Testis (tissue), 2 donors: ENCODE measurements at regions not wholly inside any gene's neighbourhood (a gene's known extent, or its start where the extent isn't known, plus 50 kb on each side); places are given as distances from the start of the nearest gene placed in this dataset.
"Not testable (repeated sequence)": the region's sequence is repeated elsewhere in the genome, so short reads cannot be mapped to it uniquely, and the experiment has no call there.

Experiments
- DNase-seq: peaks from one replicate; pipeline ENCODE4 v3.0.0-alpha.2; 2019
- H3K27ac ChIP-seq, 2 donors: fragments of 200-600 bp; sonication (generic); one replicate each; pipeline ENCODE4 v1.5.1; 2019
- H3K27me3 ChIP-seq: fragments of 200-600 bp; sonication (generic); one replicate; pipeline ENCODE4 v1.5.1; 2019
- H3K36me3 ChIP-seq: fragments of 200-600 bp; sonication (generic); one replicate; pipeline ENCODE4 v1.5.1; 2017; ENCODE audit warnings: low read depth; ENCODE audit errors: missing control alignments
- H3K4me1 ChIP-seq: fragments of 200-600 bp; sonication (generic); one replicate; pipeline ENCODE4 v1.5.1; 2019
- H3K4me3 ChIP-seq, 2 donors: fragments of 200-600 bp; sonication (generic); one replicate each; pipeline ENCODE4 v1.5.1; 2017 to 2019
- H3K9me3 ChIP-seq: fragments of 200-600 bp; sonication (generic); one replicate; pipeline ENCODE4 v1.5.1; 2017
- POLR2A ChIP-seq: fragments of 450-650 bp; IDR thresholded peaks from one replicate; pipeline ENCODE4 v1.6.1; 2017; ENCODE audit warnings: antibody characterized with exemption, mild to moderate bottlenecking, moderate library complexity
- WGBS, 2 donors: methylation state at CpG; one replicate each; pipeline ENCODE4 v1.1.5; 2018; 5-methylcytosine and 5-hydroxymethylcytosine counted together
- intact Hi-C: fragments of 100-400 bp; cut with DNase I; formaldehyde crosslinking; loops from one replicate; pipeline ENCODE4 v1.15.1; 2023; ENCODE audit warnings: low total_unique reads
- TF ChIP-seq, protein P1 (sequence below), 3 experiments: fragments of 450-650 bp in 2 of 3; fragments of 200-600 bp in 1 of 3; sonication (generic) in 1 of 3; IDR thresholded peaks; one replicate each; pipeline ENCODE4 v1.5.1; 2016 to 2019; ENCODE audit warnings: antibody characterized with exemption in 3 of 3, mild to moderate bottlenecking in 2 of 3, moderate library complexity in 1 of 3

DNA sequence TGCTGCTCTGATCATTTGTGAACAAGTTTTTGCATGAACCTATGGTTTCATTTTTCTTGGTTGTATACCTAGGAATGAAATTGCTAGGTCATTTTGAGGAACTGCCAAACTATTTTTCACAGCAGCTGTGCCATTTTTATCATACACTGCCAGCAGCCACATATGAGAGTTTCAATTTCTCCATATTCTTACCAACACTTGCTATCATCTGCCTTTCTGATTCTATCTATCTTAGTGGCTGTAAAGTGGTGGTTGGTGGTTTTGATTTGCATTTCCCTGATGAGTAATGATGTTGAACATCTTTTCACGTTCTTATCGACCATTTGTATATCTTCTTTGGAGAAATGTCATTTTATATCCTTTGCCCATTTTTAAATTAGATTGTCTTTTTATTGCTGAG, 146.1 kb downstream of the C12orf75 start:
- TF ChIP-seq, protein P1, sequence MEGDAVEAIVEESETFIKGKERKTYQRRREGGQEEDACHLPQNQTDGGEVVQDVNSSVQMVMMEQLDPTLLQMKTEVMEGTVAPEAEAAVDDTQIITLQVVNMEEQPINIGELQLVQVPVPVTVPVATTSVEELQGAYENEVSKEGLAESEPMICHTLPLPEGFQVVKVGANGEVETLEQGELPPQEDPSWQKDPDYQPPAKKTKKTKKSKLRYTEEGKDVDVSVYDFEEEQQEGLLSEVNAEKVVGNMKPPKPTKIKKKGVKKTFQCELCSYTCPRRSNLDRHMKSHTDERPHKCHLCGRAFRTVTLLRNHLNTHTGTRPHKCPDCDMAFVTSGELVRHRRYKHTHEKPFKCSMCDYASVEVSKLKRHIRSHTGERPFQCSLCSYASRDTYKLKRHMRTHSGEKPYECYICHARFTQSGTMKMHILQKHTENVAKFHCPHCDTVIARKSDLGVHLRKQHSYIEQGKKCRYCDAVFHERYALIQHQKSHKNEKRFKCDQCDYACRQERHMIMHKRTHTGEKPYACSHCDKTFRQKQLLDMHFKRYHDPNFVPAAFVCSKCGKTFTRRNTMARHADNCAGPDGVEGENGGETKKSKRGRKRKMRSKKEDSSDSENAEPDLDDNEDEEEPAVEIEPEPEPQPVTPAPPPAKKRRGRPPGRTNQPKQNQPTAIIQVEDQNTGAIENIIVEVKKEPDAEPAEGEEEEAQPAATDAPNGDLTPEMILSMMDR (IDR thresholded peaks at IDR 0.05), result no peak
- TF ChIP-seq POLR2A, result no peak
- Histone ChIP-seq H3K4me1 (no peaks in the 10 kb centered on the region), H3K27ac (no peak overlapping the region), H3K4me3 (no peak overlapping the region), H3K36me3 (no peaks in the 10 kb centered on the region), H3K27me3 (no peaks in the 10 kb centered on the region), H3K9me3 (no peaks in the 10 kb centered on the region)
- intact Hi-C loops, result no loop called here
- 34 to 62% methylated on average over 2 of the region's 2 CpGs for WGBS, 2 donors
- no peak for DNase-seq

DNA sequence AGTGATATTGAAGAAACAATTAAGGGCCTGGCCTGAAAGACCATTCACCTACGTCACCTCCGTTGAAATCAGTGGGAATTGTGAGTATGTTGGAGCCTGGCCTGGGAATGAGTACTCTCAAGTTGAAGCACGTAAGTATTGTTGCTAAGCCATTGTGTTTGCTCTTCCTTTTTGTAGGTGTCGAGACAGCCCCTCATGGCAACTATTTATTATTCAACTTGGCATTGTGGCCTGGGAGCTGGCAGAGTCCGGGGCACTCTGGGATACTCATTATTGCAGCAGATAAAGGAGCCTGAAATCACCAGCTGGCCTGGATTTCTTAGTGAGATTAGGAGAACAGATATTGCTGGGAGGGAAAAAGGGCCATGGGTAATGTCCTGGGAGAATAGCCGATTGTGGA, 147.4 kb downstream of the C12orf75 start:
- intact Hi-C loops, result no loop called here
- no peaks in the 10 kb centered on the region for H3K4me1 ChIP-seq
- WGBS, 2 donors, result 89% methylated on average over 6 of the region's 6 CpGs
- no peak for TF ChIP-seq POLR2A
- TF ChIP-seq, protein P1 (IDR thresholded peaks at IDR 0.05), result no peak
- no peak for DNase-seq
- H3K9me3 ChIP-seq, result no peaks in the 10 kb centered on the region
- no peak overlapping the region for H3K27ac ChIP-seq
- H3K36me3 ChIP-seq, result no peaks in the 10 kb centered on the region
- H3K27me3 ChIP-seq, result no peaks in the 10 kb centered on the region
- H3K4me3 ChIP-seq, result no peak overlapping the region

DNA sequence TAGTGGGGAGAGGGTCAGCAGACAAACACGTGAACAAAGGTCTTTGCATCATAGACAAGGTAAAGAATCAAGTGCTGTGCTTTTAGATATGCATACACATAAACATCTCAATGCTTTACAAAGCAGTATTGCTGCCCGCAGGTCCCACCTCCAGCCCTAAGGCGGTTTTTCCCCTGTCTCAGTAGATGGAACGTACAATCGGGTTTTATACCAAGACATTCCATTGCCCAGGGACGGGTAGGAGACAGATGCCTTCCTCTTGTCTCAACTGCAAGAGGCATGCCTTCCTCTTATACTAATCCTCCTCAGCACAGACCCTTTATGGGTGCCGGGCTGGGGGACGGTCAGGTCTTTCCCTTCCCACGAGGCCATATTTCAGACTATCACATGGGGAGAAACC, 148.3 kb downstream of the C12orf75 start:
- H3K4me1 ChIP-seq, H3K27ac ChIP-seq, intact Hi-C loops, H3K36me3 ChIP-seq, H3K9me3 ChIP-seq, DNase-seq, H3K27me3 ChIP-seq, H3K4me3 ChIP-seq: not testable (repeated sequence)
- WGBS, 2 donors, result 73 to 85% methylated on average over 7 to 9 of the region's 9 CpGs

DNA sequence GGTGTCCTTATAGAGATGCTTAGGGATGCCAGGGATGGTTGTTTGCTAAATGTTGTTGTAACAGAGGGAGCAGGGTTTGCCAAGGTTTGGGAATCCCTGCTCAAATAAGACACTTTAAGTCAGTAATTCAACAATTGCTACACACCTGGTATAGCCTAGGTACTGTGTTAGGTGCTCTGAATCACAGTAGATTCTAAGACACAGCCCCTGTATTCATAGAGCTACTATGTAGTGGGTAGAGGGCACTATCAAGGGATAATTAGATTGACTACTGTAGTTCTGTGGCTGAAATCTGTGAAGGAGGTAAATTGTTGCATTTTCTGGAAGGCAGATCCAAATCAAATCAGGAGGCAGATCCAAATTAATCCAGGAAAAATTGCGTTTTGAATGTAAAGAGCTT, 149.2 kb downstream of the C12orf75 start:
- H3K4me3 ChIP-seq, result no peak overlapping the region
- H3K9me3 ChIP-seq, result no peaks in the 10 kb centered on the region
- intact Hi-C loops, result no loop called here
- no peaks in the 10 kb centered on the region for H3K27me3 ChIP-seq
- H3K4me1 ChIP-seq, result no peaks in the 10 kb centered on the region
- H3K27ac ChIP-seq, result no peak overlapping the region
- 58 to 62% methylated on average over 1 of the region's 1 CpG for WGBS, 2 donors
- DNase-seq, result no peak
- TF ChIP-seq, protein P1 (IDR thresholded peaks at IDR 0.05), result no peak
- no peak for TF ChIP-seq POLR2A
- no peaks in the 10 kb centered on the region for H3K36me3 ChIP-seq

DNA sequence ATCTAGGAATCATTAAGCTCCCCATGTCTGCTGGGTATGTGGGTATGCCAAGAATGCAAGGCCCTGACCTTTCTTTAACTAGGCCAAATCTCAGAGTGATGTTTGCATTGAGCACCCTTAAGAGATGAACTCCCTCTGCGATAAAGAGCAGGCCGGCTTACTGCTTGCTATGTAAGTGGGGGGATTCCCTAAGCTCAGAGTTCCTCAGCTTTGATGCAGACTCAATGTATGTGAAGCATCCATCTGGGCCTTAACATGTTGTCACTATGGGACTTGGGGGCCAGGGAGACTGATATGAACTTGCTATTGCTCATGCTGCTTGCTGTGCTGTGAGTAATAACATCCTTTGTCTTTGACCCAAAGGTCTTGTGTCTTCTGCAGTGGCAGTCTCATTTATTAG, 149.7 kb downstream of the C12orf75 start:
- DNase-seq, result no peak
- peaks cover under 1% of the 10 kb centered on the region for H3K4me1 ChIP-seq
- no peaks in the 10 kb centered on the region for H3K27me3 ChIP-seq
- intact Hi-C loops, result no loop called here
- TF ChIP-seq POLR2A, result no peak
- TF ChIP-seq, protein P1 (IDR thresholded peaks at IDR 0.05), result no peak
- WGBS, 2 donors, result 61 to 65% methylated on average over 2 of the region's 2 CpGs
- no peaks in the 10 kb centered on the region for H3K36me3 ChIP-seq
- no peak overlapping the region for H3K27ac ChIP-seq
- H3K4me3 ChIP-seq, result no peak overlapping the region
- no peaks in the 10 kb centered on the region for H3K9me3 ChIP-seq
